Stimulated activated naive CD8-positive, alpha-beta T cell treated with anti-CD3 and anti-CD28 coated beads, Interleukin-15, Interleukin-2, amounts not matched to agents 100 ng/mL and 50 ng/mL, for 24 hours (primary cell): ENCODE measurements at regions not wholly inside any gene's neighbourhood (a gene's known extent, or its start where the extent isn't known, plus 50 kb on each side); places are given as distances from the start of the nearest gene placed in this dataset.

ENCODE experiments used
- H3K27ac Mint-ChIP-seq: one replicate; pipeline ENCODE4 v1.8.0; 2021; ENCODE audit warnings: mild to moderate bottlenecking, mixed read lengths
- H3K27me3 Mint-ChIP-seq: one replicate; pipeline ENCODE4 v1.8.0; 2021; ENCODE audit warnings: mixed read lengths
- H3K36me3 Mint-ChIP-seq: one replicate; pipeline ENCODE4 v1.8.0; 2021; ENCODE audit warnings: low read depth, mixed read lengths
- H3K4me1 Mint-ChIP-seq: one replicate; pipeline ENCODE4 v1.8.0; 2021; ENCODE audit warnings: low read depth, mixed read lengths
- H3K4me3 Mint-ChIP-seq: one replicate; pipeline ENCODE4 v1.8.0; 2021; ENCODE audit warnings: mild to moderate bottlenecking, mixed read lengths
- H3K9me3 Mint-ChIP-seq: one replicate; pipeline ENCODE4 v1.8.0; 2021; ENCODE audit warnings: mixed read lengths

GRCh38 chr5:23402585-23402984 lies 104.8 kb upstream of the PRDM9 start:
- Mint-ChIP-seq H3K9me3 (peaks cover 9% of the 10 kb centered on the region), H3K27ac (no peak overlapping the region), H3K27me3 (no peaks in the 10 kb centered on the region), H3K4me1 (no peaks in the 10 kb centered on the region), H3K36me3 (no peaks in the 10 kb centered on the region), H3K4me3 (no peak overlapping the region)

GRCh38 chr5:23400951-23401350 lies 106.5 kb upstream of the PRDM9 start:
- Mint-ChIP-seq H3K27me3 (no peaks in the 10 kb centered on the region), H3K4me1 (no peaks in the 10 kb centered on the region), H3K9me3 (peaks cover 3% of the 10 kb centered on the region), H3K36me3 (no peaks in the 10 kb centered on the region), H3K27ac (no peak overlapping the region), H3K4me3 (no peak overlapping the region)

- H3K27me3 Mint-ChIP-seq: no peaks in the 10 kb centered on the region
- no peak overlapping the region for H3K27ac Mint-ChIP-seq
- no peaks in the 10 kb centered on the region for H3K36me3 Mint-ChIP-seq
- H3K9me3 Mint-ChIP-seq: peaks cover 4% of the 10 kb centered on the region
- H3K4me3 Mint-ChIP-seq: no peak overlapping the region
- no peaks in the 10 kb centered on the region for H3K4me1 Mint-ChIP-seq
These were observed 111.1 kb upstream of the PRDM9 start for GRCh38 chr5:23396346-23396745.

- Mint-ChIP-seq H3K36me3 (no peaks in the 10 kb centered on the region), H3K27ac (no peak overlapping the region), H3K4me1 (no peaks in the 10 kb centered on the region), H3K27me3 (no peaks in the 10 kb centered on the region), H3K4me3 (no peak overlapping the region), H3K9me3 (peaks cover 3% of the 10 kb centered on the region)
These were observed 117.9 kb upstream of the PRDM9 start for GRCh38 chr5:23389291-23390101.

GRCh38 chr5:23385036-23385435 lies 122.4 kb upstream of the PRDM9 start:
- Mint-ChIP-seq H3K4me3 (no peak overlapping the region), H3K27me3 (no peaks in the 10 kb centered on the region), H3K36me3 (no peaks in the 10 kb centered on the region), H3K27ac (no peak overlapping the region), H3K9me3 (peaks cover 13% of the 10 kb centered on the region), H3K4me1 (no peaks in the 10 kb centered on the region)

GRCh38 chr5:23372177-23372576 lies 135.2 kb upstream of the PRDM9 start:
- Mint-ChIP-seq H3K4me1 (no peaks in the 10 kb centered on the region), H3K36me3 (no peaks in the 10 kb centered on the region), H3K27ac (no peak overlapping the region), H3K4me3 (no peak overlapping the region), H3K9me3 (peaks cover 14% of the 10 kb centered on the region), H3K27me3 (no peaks in the 10 kb centered on the region)

GRCh38 chr5:23368393-23368792 lies 139.0 kb upstream of the PRDM9 start:
- Mint-ChIP-seq H3K36me3 (no peaks in the 10 kb centered on the region), H3K9me3 (peaks cover 8% of the 10 kb centered on the region), H3K4me1 (no peaks in the 10 kb centered on the region), H3K4me3 (no peak overlapping the region), H3K27me3 (no peaks in the 10 kb centered on the region), H3K27ac (no peak overlapping the region)

- Mint-ChIP-seq H3K4me3 (no peak overlapping the region), H3K4me1 (no peaks in the 10 kb centered on the region), H3K27me3 (no peaks in the 10 kb centered on the region), H3K36me3 (no peaks in the 10 kb centered on the region), H3K9me3 (peaks cover 8% of the 10 kb centered on the region), H3K27ac (no peak overlapping the region)
These were observed 139.5 kb upstream of the PRDM9 start for GRCh38 chr5:23367874-23368273.

- Mint-ChIP-seq H3K4me1 (no peaks in the 10 kb centered on the region), H3K36me3 (no peaks in the 10 kb centered on the region), H3K27ac (no peak overlapping the region), H3K4me3 (no peak overlapping the region), H3K27me3 (no peaks in the 10 kb centered on the region), H3K9me3 (peaks cover 3% of the 10 kb centered on the region)
These were observed 154.1 kb upstream of the PRDM9 start for GRCh38 chr5:23353286-23353685.

GRCh38 chr5:23352446-23352845 lies 155.0 kb upstream of the PRDM9 start:
- Mint-ChIP-seq H3K4me3 (no peak overlapping the region), H3K4me1 (no peaks in the 10 kb centered on the region), H3K9me3 (peaks cover 3% of the 10 kb centered on the region), H3K36me3 (no peaks in the 10 kb centered on the region), H3K27me3 (no peaks in the 10 kb centered on the region), H3K27ac (no peak overlapping the region)

GRCh38 chr5:23343121-23343520 lies 164.3 kb upstream of the PRDM9 start:
- H3K9me3 Mint-ChIP-seq: peaks cover 4% of the 10 kb centered on the region
- no peaks in the 10 kb centered on the region for H3K4me1 Mint-ChIP-seq
- H3K36me3 Mint-ChIP-seq: no peaks in the 10 kb centered on the region
- H3K4me3 Mint-ChIP-seq: no peak overlapping the region
- no peak overlapping the region for H3K27ac Mint-ChIP-seq
- H3K27me3 Mint-ChIP-seq: no peaks in the 10 kb centered on the region

GRCh38 chr5:23332650-23333251 lies 174.7 kb upstream of the PRDM9 start:
- Mint-ChIP-seq H3K27me3 (no peaks in the 10 kb centered on the region), H3K4me1 (no peaks in the 10 kb centered on the region), H3K36me3 (no peaks in the 10 kb centered on the region), H3K27ac (no peak overlapping the region), H3K4me3 (no peak overlapping the region), H3K9me3 (peaks cover 17% of the 10 kb centered on the region)

- Mint-ChIP-seq H3K27me3 (no peaks in the 10 kb centered on the region), H3K36me3 (no peaks in the 10 kb centered on the region), H3K27ac (no peak overlapping the region), H3K4me1 (no peaks in the 10 kb centered on the region), H3K9me3 (peaks cover 12% of the 10 kb centered on the region), H3K4me3 (no peak overlapping the region)
These were observed 176.7 kb upstream of the PRDM9 start for GRCh38 chr5:23330726-23331125.

GRCh38 chr5:23319901-23320300 lies 187.5 kb upstream of the PRDM9 start:
- H3K27me3 Mint-ChIP-seq: no peaks in the 10 kb centered on the region
- no peak overlapping the region for H3K4me3 Mint-ChIP-seq
- H3K9me3 Mint-ChIP-seq: peaks cover 20% of the 10 kb centered on the region
- H3K36me3 Mint-ChIP-seq: no peaks in the 10 kb centered on the region
- H3K4me1 Mint-ChIP-seq: no peaks in the 10 kb centered on the region
- H3K27ac Mint-ChIP-seq: no peak overlapping the region

- H3K36me3 Mint-ChIP-seq: no peaks in the 10 kb centered on the region
- H3K27ac Mint-ChIP-seq: no peak overlapping the region
- no peak overlapping the region for H3K4me3 Mint-ChIP-seq
- H3K27me3 Mint-ChIP-seq: no peaks in the 10 kb centered on the region
- H3K9me3 Mint-ChIP-seq: peaks cover 22% of the 10 kb centered on the region
- H3K4me1 Mint-ChIP-seq: no peaks in the 10 kb centered on the region
These were observed 188.4 kb upstream of the PRDM9 start for GRCh38 chr5:23318960-23319359.

GRCh38 chr5:23318166-23318565 lies 189.2 kb upstream of the PRDM9 start:
- no peak overlapping the region for H3K4me3 Mint-ChIP-seq
- H3K27ac Mint-ChIP-seq: no peak overlapping the region
- no peaks in the 10 kb centered on the region for H3K4me1 Mint-ChIP-seq
- H3K36me3 Mint-ChIP-seq: no peaks in the 10 kb centered on the region
- H3K27me3 Mint-ChIP-seq: no peaks in the 10 kb centered on the region
- peaks cover 21% of the 10 kb centered on the region for H3K9me3 Mint-ChIP-seq
